Natural killer cell (primary cell): ENCODE measurements at regions not wholly inside any gene's neighbourhood (a gene's known extent, or its start where the extent isn't known, plus 50 kb on each side); places are given as distances from the start of the nearest gene placed in this dataset.

Experiments used
- ATAC-seq, 3 donors: fragments of 150-1000 bp in 2 of 3; fragments of 200-7000 bp in 1 of 3; cut with Tn5 transposase; 1 replicate in 1 of 3; 2 replicates in 2 of 3; pipeline ENCODE4 v1.10.0; 2021; ENCODE audit warnings: mild to moderate bottlenecking in 2 of 3, moderate library complexity in 2 of 3
- DNase-seq, 2 donors: peaks; one replicate each; pipeline versions ENCODE4 v3.0.0 to v3.0.0-alpha.2; 2013 to 2021; ENCODE audit warnings: mixed read lengths in 1 of 2
- H3K27ac ChIP-seq: one replicate; pipeline ENCODE4 v1.5.1; 2013; ENCODE audit warnings: mild to moderate bottlenecking, low read length
- H3K27me3 ChIP-seq: one replicate; pipeline ENCODE4 v1.6.1; 2013; ENCODE audit warnings: low read length; ENCODE audit not compliant: control insufficient read depth, insufficient read depth
- H3K36me3 ChIP-seq: one replicate; pipeline ENCODE4 v1.6.1; 2013; ENCODE audit warnings: low read length; ENCODE audit not compliant: control insufficient read depth, insufficient read depth
- H3K4me1 ChIP-seq: one replicate; pipeline ENCODE4 v1.6.1; 2013; ENCODE audit warnings: low read length; ENCODE audit not compliant: control insufficient read depth, insufficient read depth
- H3K4me3 ChIP-seq: one replicate; pipeline ENCODE4 v1.5.1; 2013; ENCODE audit warnings: low read length
- H3K9me3 ChIP-seq: one replicate; pipeline ENCODE4 v1.6.1; 2013; ENCODE audit warnings: low read length; ENCODE audit not compliant: control insufficient read depth, insufficient read depth
- H3K27ac Mint-ChIP-seq, 2 donors: one replicate each; pipeline ENCODE4 v1.8.0; 2022; ENCODE audit warnings: mild to moderate bottlenecking in 2 of 2, mixed read lengths in 2 of 2, moderate library complexity in 1 of 2
- H3K27me3 Mint-ChIP-seq, 2 donors: one replicate each; pipeline ENCODE4 v1.8.0; 2022; ENCODE audit warnings: low read depth in 2 of 2, mixed read lengths in 2 of 2
- H3K36me3 Mint-ChIP-seq: one replicate; pipeline ENCODE4 v1.8.0; 2022; ENCODE audit warnings: mixed read lengths
- H3K4me1 Mint-ChIP-seq, 2 donors: one replicate each; pipeline ENCODE4 v1.8.0; 2022; ENCODE audit warnings: mixed read lengths in 2 of 2
- H3K4me3 Mint-ChIP-seq: one replicate; pipeline ENCODE4 v1.8.0; 2022; ENCODE audit warnings: mild to moderate bottlenecking, moderate library complexity, mixed read lengths
- H3K9me3 Mint-ChIP-seq, 2 donors: one replicate each; pipeline ENCODE4 v1.8.0; 2022; ENCODE audit warnings: mixed read lengths in 2 of 2
- CTCF ChIP-seq: fragments of 200-600 bp; IDR thresholded peaks from one replicate; pipeline ENCODE4 v1.8.0; 2022; ENCODE audit warnings: antibody characterized with exemption
- WGBS: methylation state at CpG from one replicate; pipeline ENCODE4 v1.1.7; 2013; ENCODE audit warnings: missing lambda C conversion rate; ENCODE audit not compliant: insufficient coverage; 5-methylcytosine and 5-hydroxymethylcytosine counted together
- intact Hi-C: fragments of 100-400 bp; cut with micrococcal nuclease; formaldehyde crosslinking; loops from one replicate; pipeline ENCODE4 v1.14.2; 2022

DNA sequence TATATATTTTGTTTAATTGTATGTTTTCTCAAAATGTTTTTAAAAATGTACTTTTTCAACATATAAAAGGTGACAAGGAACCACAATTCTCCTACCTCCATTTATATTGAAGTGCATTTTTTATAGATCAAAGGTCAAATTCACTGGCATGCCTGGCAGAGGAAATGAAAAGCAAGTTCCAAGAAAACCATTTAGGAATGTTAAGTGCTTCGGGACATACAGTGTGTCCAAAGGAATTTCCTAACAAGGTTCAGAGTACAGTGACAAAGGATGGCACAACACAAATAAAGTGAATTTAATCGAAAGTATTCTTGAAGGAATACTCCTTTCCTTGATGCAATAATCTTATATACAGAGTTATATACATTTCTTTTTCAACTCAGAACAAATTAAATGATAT is 242.3 kb downstream of the CCER1 start:
- H3K27ac ChIP-seq = no peak overlapping the region
- no peak for TF ChIP-seq CTCF
- intact Hi-C loops = no loop called here
- no peaks in the 10 kb centered on the region for H3K9me3 ChIP-seq
- H3K4me3 ChIP-seq = no peak overlapping the region
- no peak overlapping the region for H3K27ac Mint-ChIP-seq
- H3K27me3 Mint-ChIP-seq = no peaks in the 10 kb centered on the region
- H3K36me3 Mint-ChIP-seq = no peaks in the 10 kb centered on the region
- no peaks in the 10 kb centered on the region for H3K4me1 ChIP-seq
- DNase-seq = no peak
- no peaks in the 10 kb centered on the region for H3K36me3 ChIP-seq
- no peak for ATAC-seq
- H3K4me1 Mint-ChIP-seq = no peaks in the 10 kb centered on the region
- no peaks in the 10 kb centered on the region for H3K27me3 ChIP-seq
- no peak overlapping the region for H3K4me3 Mint-ChIP-seq
- peaks cover 3 to 4% of the 10 kb centered on the region in 2 donors for H3K9me3 Mint-ChIP-seq
- WGBS = 82% methylated on average over 1 of the region's 2 CpGs

- DNase-seq (no peak), ATAC-seq (no peak)
- no peaks in the 10 kb centered on the region for H3K27me3 Mint-ChIP-seq
- H3K9me3 Mint-ChIP-seq = peaks cover 3 to 4% of the 10 kb centered on the region in 2 donors
- Histone ChIP-seq H3K36me3 (no peaks in the 10 kb centered on the region), H3K4me1 (no peaks in the 10 kb centered on the region), H3K27me3 (no peaks in the 10 kb centered on the region), H3K27ac (no peak overlapping the region), H3K9me3 (no peaks in the 10 kb centered on the region), H3K4me3 (no peak overlapping the region)
- no peak overlapping the region for H3K4me3 Mint-ChIP-seq
- TF ChIP-seq CTCF = no peak
- H3K4me1 Mint-ChIP-seq = no peaks in the 10 kb centered on the region
- no peaks in the 10 kb centered on the region for H3K36me3 Mint-ChIP-seq
- intact Hi-C loops = no loop called here
- no peak overlapping the region for H3K27ac Mint-ChIP-seq
- 67% methylated on average over 2 of the region's 3 CpGs for WGBS
These were observed 244.3 kb downstream of the CCER1 start for GRCh38 chr12:90710711-90711110.

DNA sequence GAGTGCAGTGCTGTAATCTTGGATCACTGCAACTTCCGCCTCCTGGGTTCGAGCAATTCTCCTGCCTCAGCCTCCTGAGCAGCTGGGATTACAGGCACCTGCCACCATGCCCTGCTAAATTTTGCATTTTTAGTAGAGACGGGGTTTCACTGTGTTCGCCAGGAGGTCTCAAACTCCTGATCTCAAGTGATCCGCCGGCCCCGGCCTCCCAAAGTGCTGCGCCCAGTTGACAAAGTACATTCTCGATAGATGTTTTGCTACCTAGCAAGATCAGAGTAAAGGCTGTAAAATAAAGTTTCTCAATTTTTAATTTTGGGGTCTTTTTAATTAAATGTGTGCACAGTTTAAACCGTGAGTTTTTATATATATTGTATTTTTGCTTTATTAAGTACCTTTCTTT is 248.9 kb downstream of the CCER1 start:
- H3K4me1 Mint-ChIP-seq = no peaks in the 10 kb centered on the region
- no peaks in the 10 kb centered on the region for H3K4me1 ChIP-seq
- H3K9me3 ChIP-seq = no peaks in the 10 kb centered on the region
- H3K4me3 Mint-ChIP-seq = no peak overlapping the region
- no peak overlapping the region for H3K27ac ChIP-seq
- no peak for DNase-seq
- WGBS = 92% methylated on average over 9 of the region's 10 CpGs
- no peak overlapping the region for H3K4me3 ChIP-seq
- H3K9me3 Mint-ChIP-seq = peaks cover 4 to 5% of the 10 kb centered on the region in 2 donors
- H3K36me3 Mint-ChIP-seq = no peaks in the 10 kb centered on the region
- H3K27me3 Mint-ChIP-seq = no peaks in the 10 kb centered on the region
- no peak for TF ChIP-seq CTCF
- no peak overlapping the region for H3K27ac Mint-ChIP-seq
- intact Hi-C loops = no loop called here
- ATAC-seq = no peak
- H3K36me3 ChIP-seq = no peaks in the 10 kb centered on the region
- H3K27me3 ChIP-seq = no peaks in the 10 kb centered on the region

DNA sequence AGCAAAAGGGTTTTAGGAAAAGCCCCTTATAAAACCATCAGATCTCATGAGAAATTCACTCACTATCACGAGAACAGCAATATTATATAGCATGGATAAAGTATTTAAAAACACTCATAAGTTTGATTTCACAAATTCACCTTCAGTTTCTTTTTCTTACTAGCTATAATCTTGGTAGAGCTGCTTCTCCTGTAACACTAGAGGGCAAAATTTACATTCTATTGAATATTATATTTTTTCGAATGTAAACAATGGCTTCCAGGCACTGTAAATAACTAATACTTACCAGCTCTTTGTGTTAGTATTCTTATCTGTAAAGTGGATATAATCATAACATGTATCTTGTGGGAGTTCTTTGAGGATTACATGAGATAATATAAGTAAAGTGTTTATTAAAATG is 259.6 kb downstream of the CCER1 start:
- Histone ChIP-seq H3K36me3 (no peaks in the 10 kb centered on the region), H3K27ac (no peak overlapping the region), H3K4me1 (no peaks in the 10 kb centered on the region), H3K4me3 (no peak overlapping the region), H3K9me3 (no peaks in the 10 kb centered on the region), H3K27me3 (no peaks in the 10 kb centered on the region)
- Mint-ChIP-seq H3K4me3 (no peak overlapping the region), H3K27me3 (no peaks in the 10 kb centered on the region), H3K27ac (no peak overlapping the region), H3K4me1 (no peaks in the 10 kb centered on the region), H3K9me3 (peaks cover 0 to 3% of the 10 kb centered on the region in 2 donors), H3K36me3 (no peaks in the 10 kb centered on the region)
- TF ChIP-seq CTCF = no peak
- no CpG with 5 or more reads among the region's 2 CpGs for WGBS
- DNase-seq (no peak), ATAC-seq (no peak)
- intact Hi-C loops = no loop called here
